ENCODE measurements at regions not wholly inside any gene's neighbourhood (a gene's known extent, or its start where the extent isn't known, plus 50 kb on each side); places are given as distances from the start of the nearest gene placed in this dataset.
"Not testable (repeated sequence)": the region's sequence is repeated elsewhere in the genome, so short reads cannot be mapped to it uniquely, and the experiment has no call there.

- TF ChIP-seq POLR2A, CTCF, EP300 (IDR thresholded peaks at IDR 0.05): not testable (repeated sequence)
Measured at GRCh38 chr21:27860314-27860955, 893.5 kb upstream of the ADAMTS5 start.
